Lung (tissue), 11 donors: ENCODE measurements at regions not wholly inside any gene's neighbourhood (a gene's known extent, or its start where the extent isn't known, plus 50 kb on each side); places are given as distances from the start of the nearest gene placed in this dataset.

Source experiments
- ATAC-seq: fragments of 200-7000 bp; cut with Tn5 transposase; one replicate; pipeline ENCODE4 v1.9.1; 2020; ENCODE audit warnings: moderate number of reproducible peaks; ENCODE audit not compliant: insufficient read depth, low FRiP score
- DNase-seq, 3 donors: peaks; one replicate each; pipeline ENCODE4 v3.0.0-alpha.2; 2013 to 2017
- H3K27ac ChIP-seq, 2 donors: one replicate each; pipeline ENCODE4 v1.5.1; 2013; ENCODE audit warnings: mild to moderate bottlenecking in 2 of 2, moderate library complexity in 2 of 2, control low read depth in 1 of 2, inconsistent platforms in 1 of 2, low read depth in 1 of 2, low read length in 1 of 2
- H3K27me3 ChIP-seq, 3 donors: one replicate each; pipeline ENCODE4 v1.5.1; 2013; ENCODE audit warnings: low read length in 2 of 3; ENCODE audit not compliant: control insufficient read depth in 3 of 3, insufficient read depth in 3 of 3
- H3K36me3 ChIP-seq, 4 donors: one replicate each; pipeline ENCODE4 v1.5.1; 2013; ENCODE audit warnings: low read length in 4 of 4, mild to moderate bottlenecking in 1 of 4, moderate library complexity in 1 of 4; ENCODE audit not compliant: control insufficient read depth in 4 of 4, insufficient read depth in 4 of 4
- H3K4me1 ChIP-seq, 5 donors: one replicate each; pipeline ENCODE4 v1.5.1; 2013; ENCODE audit warnings: low read length in 5 of 5, mild to moderate bottlenecking in 2 of 5, moderate library complexity in 1 of 5; ENCODE audit not compliant: control insufficient read depth in 5 of 5, insufficient read depth in 5 of 5
- H3K4me3 ChIP-seq: one replicate; pipeline ENCODE4 v1.5.1; 2013; ENCODE audit warnings: mild to moderate bottlenecking, control low read depth, moderate library complexity
- H3K9ac ChIP-seq, 2 donors: one replicate each; pipeline ENCODE4 v1.5.1; 2013; ENCODE audit warnings: low read length in 2 of 2, control low read depth in 1 of 2; ENCODE audit not compliant: insufficient read depth in 1 of 2
- H3K9me3 ChIP-seq, 4 donors: one replicate each; pipeline ENCODE4 v1.5.1; 2013; ENCODE audit warnings: low read length in 3 of 4, mild to moderate bottlenecking in 1 of 4, moderate library complexity in 1 of 4; ENCODE audit not compliant: control insufficient read depth in 4 of 4, insufficient read depth in 3 of 4
- WGBS, 2 donors: extraction: QIAGEN DNeasy Blood & Tissue Kit; methylation state at CpG; one replicate each; pipeline ENCODE4 v1.1.7; 2013; 5-methylcytosine and 5-hydroxymethylcytosine counted together
- TF ChIP-seq, protein P1 (sequence below): IDR thresholded peaks from 2 replicates; pipeline ENCODE4 v1.5.1; 2012; ENCODE audit warnings: mild to moderate bottlenecking; ENCODE audit errors: control extremely low read depth, extremely low read depth
- donor health status: control.
- donor health status: control.
- donor health status: Bipolar disorder and iron deficiency.
- donor health status: healthy.
- donor health status: DM: yes; HTN: yes; CAD: no.

DNA sequence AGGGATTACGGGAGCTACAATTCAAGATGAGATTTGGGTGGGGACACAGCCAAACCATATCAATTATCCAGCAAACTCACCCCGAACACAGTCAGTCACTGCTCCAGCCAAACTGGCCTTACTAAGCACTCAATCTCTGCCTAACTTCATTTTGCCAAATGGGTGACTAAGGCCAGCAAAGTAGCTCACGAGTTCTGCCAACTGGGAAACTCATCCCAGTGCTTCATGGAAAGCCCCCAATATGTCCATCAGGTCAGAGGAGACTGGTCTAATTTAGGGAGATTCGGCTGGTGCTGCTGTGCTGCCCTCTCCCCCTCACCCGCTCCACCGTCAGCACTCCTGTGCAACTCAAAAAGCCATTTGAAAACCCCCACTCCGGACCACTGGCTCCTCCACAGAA, 324.0 kb downstream of the FOXO1 start:
- 68 to 89% methylated on average over 7 of the region's 7 CpGs for WGBS, 2 donors
- no peaks in the 10 kb centered on the region for H3K9me3 ChIP-seq
- H3K4me1 ChIP-seq: peaks cover 4 to 44% (median 12%) of the 10 kb centered on the region in 5 donors
- DNase-seq (no peak), ATAC-seq (no peak)
- H3K4me3 ChIP-seq: no peak overlapping the region
- H3K36me3 ChIP-seq: no peaks in the 10 kb centered on the region
- no peak overlapping the region for H3K27ac ChIP-seq
- TF ChIP-seq, protein P1, sequence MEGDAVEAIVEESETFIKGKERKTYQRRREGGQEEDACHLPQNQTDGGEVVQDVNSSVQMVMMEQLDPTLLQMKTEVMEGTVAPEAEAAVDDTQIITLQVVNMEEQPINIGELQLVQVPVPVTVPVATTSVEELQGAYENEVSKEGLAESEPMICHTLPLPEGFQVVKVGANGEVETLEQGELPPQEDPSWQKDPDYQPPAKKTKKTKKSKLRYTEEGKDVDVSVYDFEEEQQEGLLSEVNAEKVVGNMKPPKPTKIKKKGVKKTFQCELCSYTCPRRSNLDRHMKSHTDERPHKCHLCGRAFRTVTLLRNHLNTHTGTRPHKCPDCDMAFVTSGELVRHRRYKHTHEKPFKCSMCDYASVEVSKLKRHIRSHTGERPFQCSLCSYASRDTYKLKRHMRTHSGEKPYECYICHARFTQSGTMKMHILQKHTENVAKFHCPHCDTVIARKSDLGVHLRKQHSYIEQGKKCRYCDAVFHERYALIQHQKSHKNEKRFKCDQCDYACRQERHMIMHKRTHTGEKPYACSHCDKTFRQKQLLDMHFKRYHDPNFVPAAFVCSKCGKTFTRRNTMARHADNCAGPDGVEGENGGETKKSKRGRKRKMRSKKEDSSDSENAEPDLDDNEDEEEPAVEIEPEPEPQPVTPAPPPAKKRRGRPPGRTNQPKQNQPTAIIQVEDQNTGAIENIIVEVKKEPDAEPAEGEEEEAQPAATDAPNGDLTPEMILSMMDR: no peak
- H3K27me3 ChIP-seq: no peaks in the 10 kb centered on the region
- no peak overlapping the region for H3K9ac ChIP-seq

DNA sequence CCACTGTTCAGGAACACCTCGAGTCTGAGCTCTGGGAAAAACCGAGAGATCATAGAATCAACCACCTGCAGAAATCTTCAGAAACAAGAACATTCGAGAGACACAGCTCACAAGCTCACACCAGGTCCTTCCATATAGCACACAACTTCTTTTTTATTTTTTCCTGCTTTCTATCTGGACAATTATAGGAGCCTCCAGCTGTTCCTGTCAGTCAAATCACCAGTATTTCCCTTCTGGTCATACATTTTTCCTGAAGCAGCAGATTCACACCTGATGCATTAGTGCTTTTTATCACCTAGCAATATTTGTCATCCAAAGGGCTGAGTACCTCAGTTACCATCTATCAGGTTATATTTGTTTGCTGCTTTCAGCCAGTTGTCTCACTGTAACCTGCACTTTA, 323.5 kb downstream of the FOXO1 start:
- H3K9ac ChIP-seq: no peak overlapping the region
- no peaks in the 10 kb centered on the region for H3K9me3 ChIP-seq
- DNase-seq (no peak), ATAC-seq (no peak)
- WGBS, 2 donors: 88 to 94% methylated on average over 3 of the region's 3 CpGs
- H3K4me1 ChIP-seq: peaks cover 4 to 44% (median 12%) of the 10 kb centered on the region in 5 donors
- H3K36me3 ChIP-seq: no peaks in the 10 kb centered on the region
- H3K27me3 ChIP-seq: no peaks in the 10 kb centered on the region
- TF ChIP-seq, protein P1: no peak
- no peak overlapping the region for H3K4me3 ChIP-seq
- no peak overlapping the region for H3K27ac ChIP-seq

DNA sequence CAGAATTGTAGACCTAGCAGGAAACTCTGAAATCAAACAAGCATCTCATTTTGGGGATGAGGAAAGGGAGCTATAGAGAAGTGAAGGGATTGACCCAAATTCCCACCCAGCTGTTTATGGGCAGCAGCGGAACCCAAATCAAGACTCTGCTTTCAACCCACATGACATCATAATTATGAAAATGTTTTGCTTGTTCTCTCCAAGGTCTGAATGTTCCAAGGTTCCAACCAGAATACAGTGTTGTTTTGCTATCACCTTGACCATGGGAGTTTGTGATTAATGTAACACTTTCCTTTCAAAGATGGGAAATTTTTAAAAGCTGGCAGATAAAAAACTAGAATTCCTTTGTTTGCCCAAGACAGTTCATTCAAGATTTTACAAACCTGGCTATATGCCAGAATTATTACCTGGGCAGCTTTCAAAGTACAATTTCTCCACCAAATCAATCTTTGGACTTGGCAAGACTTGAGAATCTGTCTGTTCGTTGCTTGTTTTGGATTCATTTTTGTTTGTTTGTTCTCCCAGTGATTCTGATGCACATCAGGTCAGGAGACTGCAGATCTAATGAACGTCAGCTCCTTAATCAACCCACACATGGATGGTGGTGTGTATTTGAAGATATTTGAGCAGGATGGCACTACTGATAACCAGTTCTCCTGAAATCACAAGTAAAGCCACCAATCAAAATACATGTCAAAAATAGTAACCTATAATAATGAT, 322.7 kb downstream of the FOXO1 start:
- TF ChIP-seq, protein P1: no peak
- Histone ChIP-seq H3K36me3 (no peaks in the 10 kb centered on the region), H3K27me3 (no peaks in the 10 kb centered on the region), H3K4me1 (peaks cover 4 to 47% (median 12%) of the 10 kb centered on the region in 5 donors), H3K9me3 (no peaks in the 10 kb centered on the region), H3K9ac (no peak overlapping the region), H3K4me3 (no peak overlapping the region), H3K27ac (no peak overlapping the region)
- ATAC-seq (no peak), DNase-seq (peak in 2 of 3 donors; percentile 13 to 21)
- WGBS, 2 donors: 88 to 89% methylated on average over 3 of the region's 3 CpGs
